ENCODE measurements at regions not wholly inside any gene's neighbourhood (a gene's known extent, or its start where the extent isn't known, plus 50 kb on each side); places are given as distances from the start of the nearest gene placed in this dataset.

GRCh38 chr2:150885774-150886386 is 375.8 kb downstream of the RBM43 start:
- H3K27ac Mint-ChIP-seq (ENCODE audit: unreplicated experiment) = no peak overlapping the region
- no peaks in the 10 kb centered on the region for H3K9me3 ChIP-seq (ENCODE audit: insufficient read depth, low read depth, low read length)
- DNase-seq (ENCODE audit: low read depth) = no peak
- no peak overlapping the region for H2AFZ ChIP-seq (ENCODE audit: low read depth, low read length)
- H3K4me1 ChIP-seq (ENCODE audit: insufficient read depth, low read length) = no peaks in the 10 kb centered on the region
- no peaks in the 10 kb centered on the region for H3K27me3 ChIP-seq (ENCODE audit: insufficient read depth, low read length)
- no peaks in the 10 kb centered on the region for H4K20me1 ChIP-seq (ENCODE audit: insufficient read depth, low read length)
- FAIRE-seq = no peak
- peaks cover 2% of the 10 kb centered on the region for H3K9me3 Mint-ChIP-seq (ENCODE audit: unreplicated experiment)
- no peaks in the 10 kb centered on the region for H3K27me3 Mint-ChIP-seq (ENCODE audit: low read depth, unreplicated experiment)
- no peak for TF ChIP-seq CTCF (IDR thresholded peaks at IDR 0.05; ENCODE audit: insufficient read depth, low read depth, low read length)
- no peak for TF ChIP-seq EZH2 (IDR thresholded peaks at IDR 0.05; ENCODE audit: insufficient read depth, low read length)
- no peak overlapping the region for H3K4me3 Mint-ChIP-seq (ENCODE audit: unreplicated experiment)
- H3K36me3 ChIP-seq (ENCODE audit: insufficient read depth, low read length) = no peaks in the 10 kb centered on the region
- no peak overlapping the region for H3K9ac ChIP-seq (ENCODE audit: low read length)
- no peaks in the 10 kb centered on the region for H3K4me1 Mint-ChIP-seq (ENCODE audit: low read depth, unreplicated experiment)
- no peak overlapping the region for H3K4me3 ChIP-seq (ENCODE audit: insufficient read depth, low read depth, low read length)
- H3K27ac ChIP-seq (ENCODE audit: low read depth, low read length) = no peak overlapping the region
- no peaks in the 10 kb centered on the region for H3K79me2 ChIP-seq (ENCODE audit: insufficient read depth, low read length)
- no peaks in the 10 kb centered on the region for H3K36me3 Mint-ChIP-seq (ENCODE audit: low read depth, unreplicated experiment)
- H3K4me2 ChIP-seq (ENCODE audit: low read length) = no peak overlapping the region

GRCh38 chr2:150885236-150885635 is 376.4 kb downstream of the RBM43 start:
- Histone ChIP-seq H4K20me1 (ENCODE audit: insufficient read depth, low read length) (no peaks in the 10 kb centered on the region), H3K27me3 (ENCODE audit: insufficient read depth, low read length) (no peaks in the 10 kb centered on the region), H3K4me2 (ENCODE audit: low read length) (no peak overlapping the region), H2AFZ (ENCODE audit: low read depth, low read length) (no peak overlapping the region), H3K27ac (ENCODE audit: low read depth, low read length) (no peak overlapping the region), H3K4me1 (ENCODE audit: insufficient read depth, low read length) (no peaks in the 10 kb centered on the region), H3K9ac (ENCODE audit: low read length) (no peak overlapping the region), H3K9me3 (ENCODE audit: insufficient read depth, low read depth, low read length) (no peaks in the 10 kb centered on the region), H3K79me2 (ENCODE audit: insufficient read depth, low read length) (no peaks in the 10 kb centered on the region), H3K4me3 (ENCODE audit: insufficient read depth, low read depth, low read length) (no peak overlapping the region), H3K36me3 (ENCODE audit: insufficient read depth, low read length) (no peaks in the 10 kb centered on the region)
- H3K27me3 Mint-ChIP-seq (ENCODE audit: low read depth, unreplicated experiment) = no peaks in the 10 kb centered on the region
- DNase-seq (ENCODE audit: low read depth) = peak; percentile 27
- H3K36me3 Mint-ChIP-seq (ENCODE audit: low read depth, unreplicated experiment) = no peaks in the 10 kb centered on the region
- no peak overlapping the region for H3K4me3 Mint-ChIP-seq (ENCODE audit: unreplicated experiment)
- TF ChIP-seq EZH2 (IDR thresholded peaks at IDR 0.05; ENCODE audit: insufficient read depth, low read length) (no peak), CTCF (IDR thresholded peaks at IDR 0.05; ENCODE audit: insufficient read depth, low read depth, low read length) (no peak)
- no peaks in the 10 kb centered on the region for H3K4me1 Mint-ChIP-seq (ENCODE audit: low read depth, unreplicated experiment)
- H3K9me3 Mint-ChIP-seq (ENCODE audit: unreplicated experiment) = peaks cover 2% of the 10 kb centered on the region
- no peak overlapping the region for H3K27ac Mint-ChIP-seq (ENCODE audit: unreplicated experiment)
- FAIRE-seq = no peak

GRCh38 chr2:150883613-150883895 is 378.1 kb downstream of the RBM43 start:
- no peaks in the 10 kb centered on the region for H3K36me3 ChIP-seq (ENCODE audit: insufficient read depth, low read length)
- H3K27ac ChIP-seq (ENCODE audit: low read depth, low read length) = no peak overlapping the region
- FAIRE-seq (no peak), DNase-seq (ENCODE audit: low read depth) (no peak)
- no peaks in the 10 kb centered on the region for H3K9me3 ChIP-seq (ENCODE audit: insufficient read depth, low read depth, low read length)
- H2AFZ ChIP-seq (ENCODE audit: low read depth, low read length) = no peak overlapping the region
- Mint-ChIP-seq H3K4me1 (ENCODE audit: low read depth, unreplicated experiment) (no peaks in the 10 kb centered on the region), H3K4me3 (ENCODE audit: unreplicated experiment) (no peak overlapping the region), H3K9me3 (ENCODE audit: unreplicated experiment) (peaks cover 2% of the 10 kb centered on the region), H3K27me3 (ENCODE audit: low read depth, unreplicated experiment) (no peaks in the 10 kb centered on the region), H3K27ac (ENCODE audit: unreplicated experiment) (no peak overlapping the region), H3K36me3 (ENCODE audit: low read depth, unreplicated experiment) (no peaks in the 10 kb centered on the region)
- H3K4me2 ChIP-seq (ENCODE audit: low read length) = no peak overlapping the region
- no peaks in the 10 kb centered on the region for H3K4me1 ChIP-seq (ENCODE audit: insufficient read depth, low read length)
- no peaks in the 10 kb centered on the region for H3K79me2 ChIP-seq (ENCODE audit: insufficient read depth, low read length)
- H4K20me1 ChIP-seq (ENCODE audit: insufficient read depth, low read length) = no peaks in the 10 kb centered on the region
- no peaks in the 10 kb centered on the region for H3K27me3 ChIP-seq (ENCODE audit: insufficient read depth, low read length)
- TF ChIP-seq CTCF (IDR thresholded peaks at IDR 0.05; ENCODE audit: insufficient read depth, low read depth, low read length) (no peak), EZH2 (IDR thresholded peaks at IDR 0.05; ENCODE audit: insufficient read depth, low read length) (no peak)
- H3K9ac ChIP-seq (ENCODE audit: low read length) = no peak overlapping the region
- no peak overlapping the region for H3K4me3 ChIP-seq (ENCODE audit: insufficient read depth, low read depth, low read length)

Data from astrocyte (in vitro differentiated cells and primary cell).